ENCODE measurements at regions not wholly inside any gene's neighbourhood (a gene's known extent, or its start where the extent isn't known, plus 50 kb on each side); places are given as distances from the start of the nearest gene placed in this dataset.

GRCh38 chr11:134764367-134764766 lies 352.3 kb upstream of the B3GAT1 start:
- TF ChIP-seq CTCF (IDR thresholded peaks at IDR 0.05 in 2 of 3, conservative IDR thresholded peaks at IDR 0.05 in 1 of 3; ENCODE audit: borderline replicate concordance in 1 of 3, insufficient read depth in 1 of 3, low read depth in 2 of 3, low read length in 2 of 3) (no peak), REST (IDR thresholded peaks at IDR 0.05; ENCODE audit: low read depth) (no peak), MAX (IDR thresholded peaks at IDR 0.05) (no peak), TCF7L2 (IDR thresholded peaks at IDR 0.05; ENCODE audit: borderline replicate concordance, extremely low read depth, insufficient read depth, insufficient read length) (no peak), YY1 (IDR thresholded peaks at IDR 0.05; ENCODE audit: extremely low read depth, insufficient replicate concordance, low read depth, low read length) (no peak), POLR2AphosphoS5 (IDR thresholded peaks at IDR 0.05; ENCODE audit: low read depth, low read length) (no peak)

Measured in HCT116 (cell line).